GM10248 (cell line): ENCODE measurements at regions not wholly inside any gene's neighbourhood (a gene's known extent, or its start where the extent isn't known, plus 50 kb on each side); places are given as distances from the start of the nearest gene placed in this dataset.

Experiments
- CTCF ChIA-PET: fragments of 300-600 bp; sonication (Branson Sonifier 250); formaldehyde crosslinking; extraction: SDS; loops from one replicate; lab custom pipeline; 2021; ENCODE audit warnings: antibody characterized with exemption; lab: Yijun Ruan, JAX
- POLR2A ChIA-PET: fragments of 350-650 bp; sonication (Branson Sonifier 250); formaldehyde crosslinking; extraction: SDS; loops from one replicate; lab custom pipeline; 2020; ENCODE audit warnings: antibody characterized with exemption; lab: Yijun Ruan, JAX
- DNase-seq: peaks from one replicate; pipeline ENCODE4 v3.0.0; 2012; ENCODE audit errors: extremely low spot score
- TF ChIP-seq, protein P1 (sequence below): IDR thresholded peaks from 2 replicates; pipeline ENCODE4 v1.5.1; 2012; ENCODE audit warnings: mild to moderate bottlenecking, low read depth; ENCODE audit errors: extremely low read depth, missing control alignments, control extremely low read depth

DNA sequence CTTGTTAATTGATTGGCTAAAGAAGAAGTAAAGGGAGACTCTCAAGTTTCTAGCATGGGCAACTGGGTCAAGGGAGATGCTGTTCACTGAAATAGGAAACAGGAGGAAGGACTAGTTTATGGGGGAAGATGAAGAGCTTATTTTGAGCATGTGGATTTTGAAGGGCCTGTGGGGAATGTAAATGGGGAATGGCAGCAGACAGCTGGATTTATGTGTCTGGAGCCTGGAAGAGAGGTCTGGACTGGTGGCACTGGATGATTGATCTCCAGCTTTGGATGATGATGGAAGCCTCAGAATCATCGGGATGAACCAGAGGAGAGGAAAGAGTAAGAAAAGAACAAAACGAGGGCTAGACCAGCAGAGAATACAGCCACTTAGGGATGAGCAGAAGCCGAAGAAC lies 54.9 kb upstream of the ENAH start:
- CTCF ChIA-PET: interaction anchor here (1.1 kb wide), 2 partner anchors 11 to 19 kb away, joined by 3 to 4 read pairs; no protein-coding TSS in a partner anchor
- no peak for DNase-seq
- TF ChIP-seq, protein P1, sequence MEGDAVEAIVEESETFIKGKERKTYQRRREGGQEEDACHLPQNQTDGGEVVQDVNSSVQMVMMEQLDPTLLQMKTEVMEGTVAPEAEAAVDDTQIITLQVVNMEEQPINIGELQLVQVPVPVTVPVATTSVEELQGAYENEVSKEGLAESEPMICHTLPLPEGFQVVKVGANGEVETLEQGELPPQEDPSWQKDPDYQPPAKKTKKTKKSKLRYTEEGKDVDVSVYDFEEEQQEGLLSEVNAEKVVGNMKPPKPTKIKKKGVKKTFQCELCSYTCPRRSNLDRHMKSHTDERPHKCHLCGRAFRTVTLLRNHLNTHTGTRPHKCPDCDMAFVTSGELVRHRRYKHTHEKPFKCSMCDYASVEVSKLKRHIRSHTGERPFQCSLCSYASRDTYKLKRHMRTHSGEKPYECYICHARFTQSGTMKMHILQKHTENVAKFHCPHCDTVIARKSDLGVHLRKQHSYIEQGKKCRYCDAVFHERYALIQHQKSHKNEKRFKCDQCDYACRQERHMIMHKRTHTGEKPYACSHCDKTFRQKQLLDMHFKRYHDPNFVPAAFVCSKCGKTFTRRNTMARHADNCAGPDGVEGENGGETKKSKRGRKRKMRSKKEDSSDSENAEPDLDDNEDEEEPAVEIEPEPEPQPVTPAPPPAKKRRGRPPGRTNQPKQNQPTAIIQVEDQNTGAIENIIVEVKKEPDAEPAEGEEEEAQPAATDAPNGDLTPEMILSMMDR: no peak
- POLR2A ChIA-PET: no interaction called here

DNA sequence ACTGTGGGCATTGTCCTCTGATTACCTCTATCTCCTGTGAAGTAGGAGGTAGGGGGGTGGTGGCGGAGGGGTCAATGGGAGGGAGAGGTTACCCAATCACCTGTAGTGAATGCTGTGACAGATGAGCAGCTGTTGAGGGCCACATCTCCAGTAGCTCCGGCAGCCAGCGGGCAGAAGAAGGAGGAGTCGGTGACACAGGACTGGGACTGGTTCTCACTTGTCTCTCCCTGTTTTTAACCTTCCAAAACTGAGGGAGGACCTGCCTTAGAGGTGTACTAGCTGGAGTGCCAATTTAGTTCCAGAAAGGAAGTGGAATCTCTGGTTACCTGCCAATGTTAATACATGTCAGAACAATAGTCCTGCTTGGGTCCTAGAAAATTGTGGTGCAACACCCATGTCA lies 56.2 kb upstream of the ENAH start:
- DNase-seq: no peak
- POLR2A ChIA-PET: no interaction called here
- TF ChIP-seq, protein P1: no peak
- CTCF ChIA-PET: interaction anchor here (1.2 kb wide), 1 partner anchor 12 kb away, joined by 3 read pairs; no protein-coding TSS in a partner anchor

GRCh38 chr1:225710804-225711203 lies 57.9 kb upstream of the ENAH start:
- ChIA-PET POLR2A (no interaction called here), CTCF (interaction anchor here (1.0 to 1.4 kb wide), 3 partner anchors 13 to 251 kb away, joined by 3 to 7 read pairs (median 3); no protein-coding TSS in a partner anchor)
- TF ChIP-seq, protein P1: no peak

DNA sequence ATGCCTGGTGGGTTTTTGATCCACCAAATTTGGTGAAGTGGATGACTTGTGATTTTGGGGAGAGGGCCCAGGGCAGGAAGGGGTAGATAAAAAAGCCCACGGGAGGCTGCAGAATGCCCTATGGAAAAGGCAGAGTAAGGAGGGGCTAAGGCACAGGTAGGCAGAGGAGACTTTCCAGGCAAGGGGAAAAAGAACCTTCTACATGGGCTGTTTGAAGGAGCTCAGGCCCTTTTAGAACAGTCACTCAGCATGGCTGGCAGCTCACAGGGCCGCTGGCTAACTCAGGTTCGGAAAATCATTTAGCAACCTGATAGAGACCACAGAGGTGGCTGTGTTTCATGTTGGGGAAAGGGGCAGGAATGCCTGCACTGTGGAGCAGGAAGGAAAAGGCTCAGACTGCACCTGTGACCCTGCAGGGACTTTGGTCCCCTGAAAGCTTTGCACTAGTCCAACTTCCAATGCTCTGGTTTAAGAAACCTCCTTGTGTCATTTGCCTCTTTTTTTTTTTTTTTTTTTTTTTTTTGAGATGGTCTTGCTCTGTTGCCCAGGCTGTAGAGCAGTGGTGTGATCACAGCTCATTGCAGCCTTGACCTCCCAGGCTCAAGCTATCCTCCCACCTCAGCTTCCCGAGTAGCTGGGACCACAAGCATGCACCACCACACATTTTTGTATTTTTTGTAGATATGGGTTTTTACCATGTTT lies 58.5 kb upstream of the ENAH start:
- POLR2A ChIA-PET: no interaction called here
- TF ChIP-seq, protein P1: no peak
- DNase-seq: no peak
- CTCF ChIA-PET: no interaction called here

More at GRCh38 chr1:225710804-225711203, 57.9 kb upstream of the ENAH start:
- DNase-seq: no peak

- DNase-seq: no peak
- CTCF ChIA-PET: no interaction called here
- POLR2A ChIA-PET: no interaction called here
- TF ChIP-seq, protein P1: no peak
These were observed 59.5 kb upstream of the ENAH start for GRCh38 chr1:225712391-225712790.

- POLR2A ChIA-PET: no interaction called here
- CTCF ChIA-PET: no interaction called here
These were observed 60.4 kb upstream of the ENAH start for GRCh38 chr1:225713281-225713680.

More at GRCh38 chr1:225713281-225713680, 60.4 kb upstream of the ENAH start:
- DNase-seq: no peak
- TF ChIP-seq, protein P1: no peak
